NT2/D1 (cell line): ENCODE measurements at regions not wholly inside any gene's neighbourhood (a gene's known extent, or its start where the extent isn't known, plus 50 kb on each side); places are given as distances from the start of the nearest gene placed in this dataset.

Experiments
- YY1 ChIP-seq: IDR thresholded peaks from 2 replicates; pipeline ENCODE4 v1.6.1; 2011; ENCODE audit not compliant: insufficient read length, insufficient read depth
- ZNF274 ChIP-seq: IDR thresholded peaks from 2 replicates; pipeline ENCODE4 v1.6.1; 2011; ENCODE audit warnings: mild to moderate bottlenecking, low read depth, low read length

- TF ChIP-seq YY1 = no peak
- TF ChIP-seq ZNF274 = no peak
Measured at GRCh38 chr6:11429577-11429976, 108.0 kb upstream of the TMEM170B start.
